ENCODE measurements at regions not wholly inside any gene's neighbourhood (a gene's known extent, or its start where the extent isn't known, plus 50 kb on each side); places are given as distances from the start of the nearest gene placed in this dataset.
"Not testable (repeated sequence)": the region's sequence is repeated elsewhere in the genome, so short reads cannot be mapped to it uniquely, and the experiment has no call there.

- no peak for FAIRE-seq
Measured at GRCh38 chr5:13470975-13471374, 473.5 kb downstream of the DNAH5 start.

GRCh38 chr5:13470263-13470662 lies 474.2 kb downstream of the DNAH5 start:
- no peak for FAIRE-seq

- FAIRE-seq: no peak
Measured at GRCh38 chr5:13464532-13465193, 479.8 kb downstream of the DNAH5 start.

GRCh38 chr5:13460587-13460986 lies 483.9 kb downstream of the DNAH5 start:
- no peak for FAIRE-seq

GRCh38 chr5:13454050-13454449 lies 490.4 kb downstream of the DNAH5 start:
- FAIRE-seq: no peak

GRCh38 chr5:13448843-13449242 lies 495.6 kb downstream of the DNAH5 start:
- no peak for FAIRE-seq

GRCh38 chr5:13439430-13439829 lies 505.1 kb downstream of the DNAH5 start:
- no peak for FAIRE-seq

GRCh38 chr5:13427827-13428557 lies 516.5 kb downstream of the DNAH5 start:
- FAIRE-seq: no peak

GRCh38 chr5:13412040-13412595 lies 532.4 kb downstream of the DNAH5 start:
- no peak for FAIRE-seq

GRCh38 chr5:13408616-13409015 lies 535.9 kb downstream of the DNAH5 start:
- no peak for FAIRE-seq

GRCh38 chr5:13403351-13403750 lies 541.1 kb downstream of the DNAH5 start:
- FAIRE-seq: no peak

GRCh38 chr5:13385066-13385465 lies 559.4 kb downstream of the DNAH5 start:
- FAIRE-seq: no peak

GRCh38 chr5:13382232-13382631 lies 562.3 kb downstream of the DNAH5 start:
- no peak for FAIRE-seq

- no peak for FAIRE-seq
Measured at GRCh38 chr5:13378091-13378490, 566.4 kb downstream of the DNAH5 start.

- FAIRE-seq: no peak
Measured at GRCh38 chr5:13359344-13359743, 585.1 kb downstream of the DNAH5 start.

- FAIRE-seq: no peak
Measured at GRCh38 chr5:13358342-13358741, 586.1 kb downstream of the DNAH5 start.

- no peak for FAIRE-seq
Measured at GRCh38 chr5:13357929-13358328, 586.6 kb downstream of the DNAH5 start.

GRCh38 chr5:13356226-13356625 lies 588.3 kb downstream of the DNAH5 start:
- FAIRE-seq: no peak

- FAIRE-seq: no peak
Measured at GRCh38 chr5:13354611-13355010, 589.9 kb downstream of the DNAH5 start.

GRCh38 chr5:13350767-13351166 lies 593.7 kb downstream of the DNAH5 start:
- no peak for FAIRE-seq

- FAIRE-seq: no peak
Measured at GRCh38 chr5:13348568-13348967, 595.9 kb downstream of the DNAH5 start.

- no peak for FAIRE-seq
Measured at GRCh38 chr5:13346401-13346800, 598.1 kb downstream of the DNAH5 start.

GRCh38 chr5:13339093-13339492 lies 605.4 kb downstream of the DNAH5 start:
- FAIRE-seq: no peak

- FAIRE-seq: not testable (repeated sequence)
Measured at GRCh38 chr5:13335026-13335425, 609.5 kb downstream of the DNAH5 start.

All from TTC549 (cell line).